ENCODE measurements at regions not wholly inside any gene's neighbourhood (a gene's known extent, or its start where the extent isn't known, plus 50 kb on each side); places are given as distances from the start of the nearest gene placed in this dataset.

DNA sequence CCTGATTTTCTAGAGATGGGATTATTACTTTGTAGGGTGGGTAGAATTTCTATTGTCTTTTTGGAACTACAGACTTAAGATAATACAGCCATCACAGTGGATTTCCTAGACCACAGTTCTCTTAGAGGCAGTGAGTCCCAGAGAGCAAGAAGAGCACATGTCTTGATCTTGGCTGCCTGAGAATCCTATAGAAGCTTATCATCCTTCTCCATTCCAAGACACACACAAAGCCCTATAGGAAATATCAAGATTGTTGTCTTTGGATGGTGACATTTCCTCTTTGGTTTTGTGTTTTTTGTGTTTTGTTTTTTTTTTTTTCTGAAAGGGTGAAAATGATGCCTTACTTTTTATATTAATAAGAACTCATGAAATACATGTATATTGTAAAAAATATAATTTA lies 143.1 kb downstream of the AHR start:
- H3F3A ChIP-seq (ENCODE audit: control insufficient read depth, insufficient read depth): no peaks in the 10 kb centered on the region
- H3K4me3 ChIP-seq (ENCODE audit: low read length): no peak overlapping the region
- H4K20me1 ChIP-seq (ENCODE audit: control insufficient read depth, insufficient read depth, low read depth, low read length): no peaks in the 10 kb centered on the region
- no peak overlapping the region for H3K27ac ChIP-seq (ENCODE audit: low read depth, low read length)
- H3K4me1 ChIP-seq (ENCODE audit: control insufficient read depth, low read length): no peaks in the 10 kb centered on the region
- no peaks in the 10 kb centered on the region for H3K36me3 ChIP-seq (ENCODE audit: control insufficient read depth, low read length)
- TF ChIP-seq, protein P1, sequence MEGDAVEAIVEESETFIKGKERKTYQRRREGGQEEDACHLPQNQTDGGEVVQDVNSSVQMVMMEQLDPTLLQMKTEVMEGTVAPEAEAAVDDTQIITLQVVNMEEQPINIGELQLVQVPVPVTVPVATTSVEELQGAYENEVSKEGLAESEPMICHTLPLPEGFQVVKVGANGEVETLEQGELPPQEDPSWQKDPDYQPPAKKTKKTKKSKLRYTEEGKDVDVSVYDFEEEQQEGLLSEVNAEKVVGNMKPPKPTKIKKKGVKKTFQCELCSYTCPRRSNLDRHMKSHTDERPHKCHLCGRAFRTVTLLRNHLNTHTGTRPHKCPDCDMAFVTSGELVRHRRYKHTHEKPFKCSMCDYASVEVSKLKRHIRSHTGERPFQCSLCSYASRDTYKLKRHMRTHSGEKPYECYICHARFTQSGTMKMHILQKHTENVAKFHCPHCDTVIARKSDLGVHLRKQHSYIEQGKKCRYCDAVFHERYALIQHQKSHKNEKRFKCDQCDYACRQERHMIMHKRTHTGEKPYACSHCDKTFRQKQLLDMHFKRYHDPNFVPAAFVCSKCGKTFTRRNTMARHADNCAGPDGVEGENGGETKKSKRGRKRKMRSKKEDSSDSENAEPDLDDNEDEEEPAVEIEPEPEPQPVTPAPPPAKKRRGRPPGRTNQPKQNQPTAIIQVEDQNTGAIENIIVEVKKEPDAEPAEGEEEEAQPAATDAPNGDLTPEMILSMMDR (IDR thresholded peaks at IDR 0.05; ENCODE audit: low read depth, low read length, poor library complexity, severe bottlenecking): no peak
- no peak for TF ChIP-seq EZH2phosphoT487 (IDR thresholded peaks at IDR 0.05; ENCODE audit: borderline replicate concordance, low read length)
- no peaks in the 10 kb centered on the region for H3K9me2 ChIP-seq (replicated peaks; ENCODE audit: control insufficient read depth, low read length)
- H3K27me3 ChIP-seq (ENCODE audit: control insufficient read depth, low read length): no peaks in the 10 kb centered on the region
- no peak overlapping the region for H3K4me2 ChIP-seq (ENCODE audit: low read length)
- no peaks in the 10 kb centered on the region for H3K79me2 ChIP-seq (ENCODE audit: control insufficient read depth, low read length)
- no peaks in the 10 kb centered on the region for H3K9me3 ChIP-seq (ENCODE audit: control insufficient read depth, insufficient read depth, low read length)

DNA sequence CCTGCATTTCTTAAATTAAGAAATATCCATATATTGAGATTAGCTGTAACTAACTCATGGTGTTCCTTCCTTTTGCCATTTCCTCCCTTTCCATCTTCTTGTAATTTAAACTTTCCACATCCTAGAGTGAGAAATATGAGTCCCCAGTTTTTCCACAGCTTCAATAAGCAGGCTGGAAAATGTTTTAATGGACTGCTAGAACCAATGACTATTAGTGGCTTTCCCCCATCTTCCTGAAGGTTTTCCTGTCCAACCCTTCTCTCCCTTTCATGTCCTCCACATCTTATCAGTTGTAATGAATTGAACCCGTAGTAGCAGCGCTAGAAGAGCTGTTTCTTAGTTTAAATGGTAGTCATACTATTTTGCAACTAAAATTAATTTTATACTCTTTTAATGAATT lies 145.7 kb downstream of the AHR start:
- Histone ChIP-seq H4K20me1 (ENCODE audit: control insufficient read depth, insufficient read depth, low read depth, low read length) (no peaks in the 10 kb centered on the region), H3K79me2 (ENCODE audit: control insufficient read depth, low read length) (no peaks in the 10 kb centered on the region), H3K36me3 (ENCODE audit: control insufficient read depth, low read length) (no peaks in the 10 kb centered on the region), H3K4me1 (ENCODE audit: control insufficient read depth, low read length) (no peaks in the 10 kb centered on the region), H3K27ac (ENCODE audit: low read depth, low read length) (no peak overlapping the region), H3K4me3 (ENCODE audit: low read length) (no peak overlapping the region), H3K9me3 (ENCODE audit: control insufficient read depth, insufficient read depth, low read length) (peaks cover 2% of the 10 kb centered on the region; the same call in 1 of the 2 replicates), H3F3A (ENCODE audit: control insufficient read depth, insufficient read depth) (no peaks in the 10 kb centered on the region), H3K4me2 (ENCODE audit: low read length) (no peak overlapping the region), H3K9me2 (replicated peaks; ENCODE audit: control insufficient read depth, low read length) (no peaks in the 10 kb centered on the region; the same call in 1 of the 2 replicates), H3K27me3 (ENCODE audit: control insufficient read depth, low read length) (no peaks in the 10 kb centered on the region)
- TF ChIP-seq, protein P1 (IDR thresholded peaks at IDR 0.05; ENCODE audit: low read depth, low read length, poor library complexity, severe bottlenecking): no peak
- no peak for TF ChIP-seq EZH2phosphoT487 (IDR thresholded peaks at IDR 0.05; ENCODE audit: borderline replicate concordance, low read length)

DNA sequence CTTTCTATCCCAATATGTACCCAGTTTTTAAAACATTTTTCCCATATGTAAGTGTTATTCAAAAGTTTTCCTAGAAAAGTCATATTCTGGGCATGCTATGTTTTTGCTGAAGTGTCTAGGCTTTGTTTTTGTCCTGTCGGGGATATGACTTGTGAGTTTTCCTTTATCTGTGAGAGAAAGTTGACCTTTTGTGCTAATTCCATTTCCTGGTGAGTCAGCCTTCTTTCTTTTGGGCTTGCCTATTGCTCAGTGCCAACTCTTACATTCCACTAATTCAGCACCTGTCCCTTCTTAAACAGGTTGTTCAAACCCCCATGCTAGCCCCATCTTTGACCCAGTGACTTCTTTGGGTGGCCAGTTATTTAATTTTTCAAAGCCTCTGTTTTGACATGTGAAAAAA lies 146.2 kb downstream of the AHR start:
- Histone ChIP-seq H3F3A (ENCODE audit: control insufficient read depth, insufficient read depth) (no peaks in the 10 kb centered on the region), H3K4me3 (ENCODE audit: low read length) (no peak overlapping the region), H3K79me2 (ENCODE audit: control insufficient read depth, low read length) (no peaks in the 10 kb centered on the region), H4K20me1 (ENCODE audit: control insufficient read depth, insufficient read depth, low read depth, low read length) (no peaks in the 10 kb centered on the region), H3K36me3 (ENCODE audit: control insufficient read depth, low read length) (no peaks in the 10 kb centered on the region), H3K9me2 (replicated peaks; ENCODE audit: control insufficient read depth, low read length) (no peaks in the 10 kb centered on the region; the same call in 1 of the 2 replicates), H3K27me3 (ENCODE audit: control insufficient read depth, low read length) (no peaks in the 10 kb centered on the region), H3K4me1 (ENCODE audit: control insufficient read depth, low read length) (no peaks in the 10 kb centered on the region), H3K4me2 (ENCODE audit: low read length) (no peak overlapping the region), H3K27ac (ENCODE audit: low read depth, low read length) (no peak overlapping the region), H3K9me3 (ENCODE audit: control insufficient read depth, insufficient read depth, low read length) (peaks cover 5% of the 10 kb centered on the region; the same call in 1 of the 2 replicates)
- TF ChIP-seq EZH2phosphoT487 (IDR thresholded peaks at IDR 0.05; ENCODE audit: borderline replicate concordance, low read length): no peak
- TF ChIP-seq, protein P1 (IDR thresholded peaks at IDR 0.05; ENCODE audit: low read depth, low read length, poor library complexity, severe bottlenecking): no peak

All from DOHH2 (cell line).